Hepatocyte (in vitro differentiated cells): ENCODE measurements at regions not wholly inside any gene's neighbourhood (a gene's known extent, or its start where the extent isn't known, plus 50 kb on each side); places are given as distances from the start of the nearest gene placed in this dataset.

Source experiments
- CTCF ChIP-seq: fragments of 200-600 bp; sonication (generic); IDR thresholded peaks from 2 replicates; pipeline ENCODE4 v1.5.1; 2016; ENCODE audit warnings: antibody characterized with exemption, mild to moderate bottlenecking; ENCODE audit not compliant: poor library complexity
- EZH2 ChIP-seq: fragments of 200-600 bp; sonication (generic); IDR thresholded peaks from 2 replicates; pipeline ENCODE4 v1.6.1; 2016; ENCODE audit warnings: antibody characterized with exemption, mild to moderate bottlenecking, borderline replicate concordance
- EZH2phosphoT487 ChIP-seq: fragments of 200-600 bp; sonication (generic); IDR thresholded peaks from one replicate; pipeline ENCODE4 v1.6.1; 2018; ENCODE audit warnings: antibody characterized with exemption, mild to moderate bottlenecking, low read depth, moderate library complexity; ENCODE audit not compliant: unreplicated experiment, severe bottlenecking

- TF ChIP-seq CTCF (no peak), EZH2 (no peak), EZH2phosphoT487 (no peak)
Measured at GRCh38 chr15:37372064-37372463, 271.7 kb upstream of the MEIS2 start.
